Tibial nerve (tissue), 4 donors: ENCODE measurements at regions not wholly inside any gene's neighbourhood (a gene's known extent, or its start where the extent isn't known, plus 50 kb on each side); places are given as distances from the start of the nearest gene placed in this dataset.

Experiments
- DNase-seq, 2 donors: peaks; one replicate each; pipeline ENCODE4 v3.0.0-alpha.2; 2019; ENCODE audit warnings: low spot score in 2 of 2
- H3K27ac ChIP-seq, 4 donors: fragments of 200-600 bp; sonication (generic) in 3 of 4; one replicate each; pipeline ENCODE4 v1.5.1; 2017 to 2019; ENCODE audit warnings: mild to moderate bottlenecking in 1 of 4
- H3K27me3 ChIP-seq, 2 donors: fragments of 200-600 bp; sonication (generic) in 1 of 2; one replicate each; pipeline versions ENCODE4 v1.5.1 to v1.6.0; 2017 to 2019
- H3K36me3 ChIP-seq, 3 donors: fragments of 200-600 bp; sonication (generic); one replicate each; pipeline ENCODE4 v1.5.1; 2018 to 2019
- H3K4me1 ChIP-seq, 4 donors: fragments of 200-600 bp; sonication (generic) in 3 of 4; one replicate each; pipeline ENCODE4 v1.5.1; 2017 to 2019
- H3K4me3 ChIP-seq, 4 donors: fragments of 200-600 bp; sonication (generic) in 3 of 4; one replicate each; pipeline ENCODE4 v1.5.1; 2017 to 2019; ENCODE audit warnings: mild to moderate bottlenecking in 1 of 4, moderate library complexity in 1 of 4
- H3K9me3 ChIP-seq, 4 donors: fragments of 200-600 bp; sonication (generic) in 3 of 4; one replicate each; pipeline ENCODE4 v1.5.1; 2017 to 2019
- CTCF ChIP-seq, 5 experiments: fragments of 200-600 bp in 3 of 5; fragments of 450-650 bp in 2 of 5; sonication (generic) in 3 of 5; IDR thresholded peaks; one replicate each; pipeline ENCODE4 v1.5.1; 2016 to 2019; ENCODE audit warnings: antibody characterized with exemption in 5 of 5, mild to moderate bottlenecking in 3 of 5, moderate library complexity in 2 of 5
- EP300 ChIP-seq, 2 donors: sonication (generic); formaldehyde crosslinking; IDR thresholded peaks; one replicate each; pipeline ENCODE4 v1.6.1; 2017; ENCODE audit warnings: antibody characterized with exemption in 2 of 2, mild to moderate bottlenecking in 1 of 2
- POLR2A ChIP-seq, 2 donors: fragments of 450-650 bp; IDR thresholded peaks; one replicate each; pipeline ENCODE4 v1.6.1; 2017; ENCODE audit warnings: antibody characterized with exemption in 2 of 2, mild to moderate bottlenecking in 2 of 2, moderate library complexity in 2 of 2
- WGBS, 2 donors: methylation state at CpG; one replicate each; pipeline ENCODE4 v1.1.5; 2018; 5-methylcytosine and 5-hydroxymethylcytosine counted together

DNA sequence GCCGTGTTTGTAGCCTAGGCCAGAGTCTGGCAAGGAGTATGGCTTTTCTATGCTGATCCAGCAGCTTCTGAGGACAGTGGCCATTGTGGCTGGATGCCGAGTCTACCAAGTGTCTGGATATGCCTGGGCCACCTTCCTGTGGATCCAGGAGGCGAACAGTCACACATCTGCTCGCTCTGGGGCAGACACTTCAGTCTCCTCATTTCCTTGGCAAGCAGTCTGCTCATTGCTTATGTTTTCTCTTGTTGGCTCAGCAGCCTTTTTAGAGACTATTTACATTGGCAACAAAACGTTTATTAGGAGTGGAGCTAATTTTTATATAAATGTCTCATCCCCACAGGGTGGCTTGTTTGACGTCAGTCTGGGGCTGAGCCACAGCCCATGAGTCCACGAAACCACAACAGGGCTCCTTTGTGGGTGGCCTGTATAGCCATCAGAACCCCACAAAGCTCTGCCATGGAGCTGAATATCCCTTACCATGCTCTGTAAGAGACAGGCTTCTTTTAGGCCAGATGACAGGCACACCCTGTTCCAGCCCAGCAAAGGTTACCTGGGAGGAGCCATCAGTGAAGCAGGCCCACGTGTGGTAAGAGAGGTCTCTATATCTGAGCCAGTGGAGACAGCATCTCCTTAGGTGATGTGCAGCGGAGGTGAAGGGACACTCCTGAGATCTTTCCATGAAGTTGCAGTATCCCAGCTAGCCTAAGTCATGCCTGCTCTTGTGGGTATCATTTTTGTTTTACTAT lies 221.7 kb downstream of the DIRAS2 start:
- Histone ChIP-seq H3K4me3 (no peak overlapping the region), H3K36me3 (no peaks in the 10 kb centered on the region), H3K27me3 (no peaks in the 10 kb centered on the region), H3K4me1 (no peaks in the 10 kb centered on the region), H3K27ac (no peak overlapping the region), H3K9me3 (no peaks in the 10 kb centered on the region)
- TF ChIP-seq CTCF (IDR thresholded peaks at IDR 0.05) (no peak), POLR2A (IDR thresholded peaks at IDR 0.05) (no peak), EP300 (IDR thresholded peaks at IDR 0.05) (no peak)
- no peak for DNase-seq
- 56 to 60% methylated on average over 8 to 9 of the region's 9 CpGs for WGBS, 2 donors

DNA sequence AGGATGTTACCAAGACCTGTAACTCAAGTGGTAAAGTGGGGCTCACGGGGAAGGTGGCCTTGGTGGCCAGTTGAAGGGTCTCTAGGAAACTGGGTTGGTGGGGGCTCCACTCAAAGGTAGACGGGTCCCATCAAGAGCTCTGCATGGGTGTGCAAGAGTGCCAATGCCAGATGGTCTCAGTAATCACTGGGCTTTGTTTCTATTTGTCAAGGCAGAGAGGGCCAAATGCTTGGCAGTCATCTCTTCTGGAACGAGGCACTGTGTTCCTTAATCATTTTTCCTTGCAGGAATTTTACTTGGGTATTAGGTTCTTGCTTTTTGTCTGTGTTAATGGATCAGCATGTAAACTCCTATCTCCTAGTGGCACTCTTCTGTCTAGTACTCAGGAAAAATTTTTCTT lies 220.8 kb downstream of the DIRAS2 start:
- Histone ChIP-seq H3K4me3 (no peak overlapping the region), H3K4me1 (no peaks in the 10 kb centered on the region), H3K27ac (no peak overlapping the region), H3K36me3 (no peaks in the 10 kb centered on the region), H3K9me3 (no peaks in the 10 kb centered on the region), H3K27me3 (no peaks in the 10 kb centered on the region)
- 66 to 86% methylated on average over 3 of the region's 3 CpGs for WGBS, 2 donors
- TF ChIP-seq CTCF (IDR thresholded peaks at IDR 0.05) = no peak
- TF ChIP-seq POLR2A (IDR thresholded peaks at IDR 0.05) = no peak
- TF ChIP-seq EP300 (IDR thresholded peaks at IDR 0.05) = no peak
- no peak for DNase-seq

- Histone ChIP-seq H3K9me3 (no peaks in the 10 kb centered on the region), H3K4me1 (no peaks in the 10 kb centered on the region), H3K36me3 (no peaks in the 10 kb centered on the region), H3K27me3 (no peaks in the 10 kb centered on the region), H3K27ac (no peak overlapping the region), H3K4me3 (no peak overlapping the region)
- WGBS, 2 donors = 67 to 75% methylated on average over 10 of the region's 10 CpGs
- no peak for TF ChIP-seq EP300 (IDR thresholded peaks at IDR 0.05)
- TF ChIP-seq CTCF (IDR thresholded peaks at IDR 0.05) = no peak
- no peak for TF ChIP-seq POLR2A (IDR thresholded peaks at IDR 0.05)
- no peak for DNase-seq
These were observed 218.9 kb downstream of the DIRAS2 start for GRCh38 chr9:90423661-90424193.

- no peak overlapping the region for H3K27ac ChIP-seq
- no peaks in the 10 kb centered on the region for H3K36me3 ChIP-seq
- H3K4me1 ChIP-seq = peaks cover 0 to 6% (median 0%) of the 10 kb centered on the region in 4 donors
- no peak overlapping the region for H3K4me3 ChIP-seq
- DNase-seq = no peak
- TF ChIP-seq CTCF (IDR thresholded peaks at IDR 0.05) (no peak), POLR2A (IDR thresholded peaks at IDR 0.05) (no peak), EP300 (IDR thresholded peaks at IDR 0.05) (no peak)
- WGBS, 2 donors = 86 to 89% methylated on average over 10 of the region's 10 CpGs
- H3K27me3 ChIP-seq = no peaks in the 10 kb centered on the region
- no peaks in the 10 kb centered on the region for H3K9me3 ChIP-seq
These were observed 214.1 kb downstream of the DIRAS2 start for GRCh38 chr9:90428517-90428916.

- no peak for DNase-seq
- H3K36me3 ChIP-seq = no peaks in the 10 kb centered on the region
- no peak overlapping the region for H3K27ac ChIP-seq
- 57 to 71% methylated on average over 8 of the region's 8 CpGs for WGBS, 2 donors
- H3K4me3 ChIP-seq = no peak overlapping the region
- peaks cover 0 to 9% (median 0%) of the 10 kb centered on the region in 4 donors for H3K4me1 ChIP-seq
- H3K27me3 ChIP-seq = no peaks in the 10 kb centered on the region
- no peaks in the 10 kb centered on the region for H3K9me3 ChIP-seq
- no peak for TF ChIP-seq EP300 (IDR thresholded peaks at IDR 0.05)
These were observed 209.7 kb downstream of the DIRAS2 start for GRCh38 chr9:90432951-90433350.
